ENCODE measurements at regions not wholly inside any gene's neighbourhood (a gene's known extent, or its start where the extent isn't known, plus 50 kb on each side); places are given as distances from the start of the nearest gene placed in this dataset.

GRCh38 chr11:95506777-95507176 lies 275.8 kb upstream of the SESN3 start:
- no peaks in the 10 kb centered on the region for H3K9me2 ChIP-seq (replicated peaks; ENCODE audit: low read length)
- H3K9ac ChIP-seq (ENCODE audit: low read length): no peak overlapping the region
- intact Hi-C loops (cut with micrococcal nuclease): no loop called here
- H3K27ac ChIP-seq (ENCODE audit: low read length): no peak overlapping the region
- no peaks in the 10 kb centered on the region for H3K36me3 ChIP-seq (ENCODE audit: low read depth, low read length)
- no peak overlapping the region for H3K4me3 ChIP-seq (ENCODE audit: low read length)
- H3K4me1 ChIP-seq (ENCODE audit: insufficient read depth, low read length): no peaks in the 10 kb centered on the region
- H3K79me2 ChIP-seq (ENCODE audit: low read length): no peaks in the 10 kb centered on the region
- H4K20me1 ChIP-seq (ENCODE audit: low read length): no peaks in the 10 kb centered on the region
- ChIA-PET POLR2A (ENCODE audit: unreplicated experiment) (no interaction called here), CTCF (no interaction called here)
- H3K27me3 ChIP-seq (ENCODE audit: low read length): peaks cover 26% of the 10 kb centered on the region; the same call in 1 of the 2 replicates
- no peak overlapping the region for H3K4me2 ChIP-seq (ENCODE audit: low read length)
- H3K9me3 ChIP-seq (ENCODE audit: low read length): no peaks in the 10 kb centered on the region
- H3F3A ChIP-seq (ENCODE audit: low read length, unreplicated experiment): no peaks in the 10 kb centered on the region
- BruUV-seq (replicated peaks): no TSS peak
- ATAC-seq (no peak), DNase-seq (no peak)
- no peak overlapping the region for H2AFZ ChIP-seq (ENCODE audit: low read length)
- no peak for TF ChIP-seq EZH2phosphoT487 (IDR thresholded peaks at IDR 0.05; ENCODE audit: borderline replicate concordance, low read length)
- TF ChIP-seq CTCF (conservative IDR thresholded peaks at IDR 0.05; ENCODE audit: low read depth, low read length): no peak
- TF ChIP-seq EZH2 (IDR thresholded peaks at IDR 0.05; ENCODE audit: low read length, unreplicated experiment): no peak

- Histone ChIP-seq H3K27me3 (ENCODE audit: low read length) (peaks cover 24% of the 10 kb centered on the region; the same call in 1 of the 2 replicates), H2AFZ (ENCODE audit: low read length) (no peak overlapping the region), H3K27ac (ENCODE audit: low read length) (no peak overlapping the region), H3K36me3 (ENCODE audit: low read depth, low read length) (no peaks in the 10 kb centered on the region), H3K79me2 (ENCODE audit: low read length) (no peaks in the 10 kb centered on the region), H3K4me2 (ENCODE audit: low read length) (no peak overlapping the region), H3K4me3 (ENCODE audit: low read length) (no peak overlapping the region), H4K20me1 (ENCODE audit: low read length) (no peaks in the 10 kb centered on the region), H3F3A (ENCODE audit: low read length, unreplicated experiment) (no peaks in the 10 kb centered on the region), H3K4me1 (ENCODE audit: insufficient read depth, low read length) (no peaks in the 10 kb centered on the region), H3K9me2 (replicated peaks; ENCODE audit: low read length) (no peaks in the 10 kb centered on the region), H3K9me3 (ENCODE audit: low read length) (no peaks in the 10 kb centered on the region), H3K9ac (ENCODE audit: low read length) (no peak overlapping the region)
- DNase-seq (no peak), ATAC-seq (no peak)
- TF ChIP-seq EZH2 (IDR thresholded peaks at IDR 0.05; ENCODE audit: low read length, unreplicated experiment) (no peak), CTCF (conservative IDR thresholded peaks at IDR 0.05; ENCODE audit: low read depth, low read length) (no peak)
- ChIA-PET POLR2A (ENCODE audit: unreplicated experiment) (no interaction called here), CTCF (no interaction called here)
- no TSS peak for BruUV-seq (replicated peaks)
- intact Hi-C loops (cut with micrococcal nuclease): no loop called here
These were observed 275.0 kb upstream of the SESN3 start for GRCh38 chr11:95505927-95506426.

GRCh38 chr11:95503047-95503446 lies 272.0 kb upstream of the SESN3 start:
- H3K9ac ChIP-seq (ENCODE audit: low read length): no peak overlapping the region
- intact Hi-C loops (cut with micrococcal nuclease): no loop called here
- POLR2A ChIA-PET (ENCODE audit: unreplicated experiment): no interaction called here
- no TSS peak for BruUV-seq (replicated peaks)
- H3K9me2 ChIP-seq (replicated peaks; ENCODE audit: low read length): no peaks in the 10 kb centered on the region
- no peak overlapping the region for H3K27ac ChIP-seq (ENCODE audit: low read length)
- no peaks in the 10 kb centered on the region for H3K79me2 ChIP-seq (ENCODE audit: low read length)
- DNase-seq: no peak
- no peaks in the 10 kb centered on the region for H3K9me3 ChIP-seq (ENCODE audit: low read length)
- TF ChIP-seq EZH2phosphoT487 (IDR thresholded peaks at IDR 0.05; ENCODE audit: borderline replicate concordance, low read length) (no peak), CTCF (conservative IDR thresholded peaks at IDR 0.05; ENCODE audit: low read depth, low read length) (no peak), EZH2 (IDR thresholded peaks at IDR 0.05; ENCODE audit: low read length, unreplicated experiment) (no peak)
- H3K36me3 ChIP-seq (ENCODE audit: low read depth, low read length): no peaks in the 10 kb centered on the region
- no peaks in the 10 kb centered on the region for H3K4me1 ChIP-seq (ENCODE audit: insufficient read depth, low read length)
- H3K27me3 ChIP-seq (ENCODE audit: low read length): peaks cover 11% of the 10 kb centered on the region; the same call in 1 of the 2 replicates
- H3K4me3 ChIP-seq (ENCODE audit: low read length): no peak overlapping the region
- H2AFZ ChIP-seq (ENCODE audit: low read length): no peak overlapping the region
- H3F3A ChIP-seq (ENCODE audit: low read length, unreplicated experiment): no peaks in the 10 kb centered on the region
- H3K4me2 ChIP-seq (ENCODE audit: low read length): no peak overlapping the region
- no peaks in the 10 kb centered on the region for H4K20me1 ChIP-seq (ENCODE audit: low read length)
- CTCF ChIA-PET: no interaction called here
- no peak for ATAC-seq
